ENCODE measurements at regions not wholly inside any gene's neighbourhood (a gene's known extent, or its start where the extent isn't known, plus 50 kb on each side); places are given as distances from the start of the nearest gene placed in this dataset.

- no peak for DNase-seq
Observed at GRCh38 chr21:38206646-38207045, 50.1 kb upstream of the KCNJ15 start.

All from stimulated activated CD4-positive, alpha-beta T cell treated with anti-CD3 and anti-CD28 coated beads, Interleukin-1b, Interleukin-23, amount 100 ng/mL, for 48 hours (primary cell).